Tibial nerve (tissue), 4 donors: ENCODE measurements at regions not wholly inside any gene's neighbourhood (a gene's known extent, or its start where the extent isn't known, plus 50 kb on each side); places are given as distances from the start of the nearest gene placed in this dataset.

Experiments used
- DNase-seq, 2 donors: peaks; one replicate each; pipeline ENCODE4 v3.0.0-alpha.2; 2019; ENCODE audit warnings: low spot score in 2 of 2
- H3K27ac ChIP-seq, 4 donors: fragments of 200-600 bp; sonication (generic) in 3 of 4; one replicate each; pipeline ENCODE4 v1.5.1; 2017 to 2019; ENCODE audit warnings: mild to moderate bottlenecking in 1 of 4
- H3K27me3 ChIP-seq, 2 donors: fragments of 200-600 bp; sonication (generic) in 1 of 2; one replicate each; pipeline versions ENCODE4 v1.5.1 to v1.6.0; 2017 to 2019
- H3K36me3 ChIP-seq, 3 donors: fragments of 200-600 bp; sonication (generic); one replicate each; pipeline ENCODE4 v1.5.1; 2018 to 2019
- H3K4me1 ChIP-seq, 4 donors: fragments of 200-600 bp; sonication (generic) in 3 of 4; one replicate each; pipeline ENCODE4 v1.5.1; 2017 to 2019
- H3K4me3 ChIP-seq, 4 donors: fragments of 200-600 bp; sonication (generic) in 3 of 4; one replicate each; pipeline ENCODE4 v1.5.1; 2017 to 2019; ENCODE audit warnings: mild to moderate bottlenecking in 1 of 4, moderate library complexity in 1 of 4
- H3K9me3 ChIP-seq, 4 donors: fragments of 200-600 bp; sonication (generic) in 3 of 4; one replicate each; pipeline ENCODE4 v1.5.1; 2017 to 2019
- EP300 ChIP-seq, 2 donors: sonication (generic); formaldehyde crosslinking; IDR thresholded peaks; one replicate each; pipeline ENCODE4 v1.6.1; 2017; ENCODE audit warnings: antibody characterized with exemption in 2 of 2, mild to moderate bottlenecking in 1 of 2
- POLR2A ChIP-seq, 2 donors: fragments of 450-650 bp; IDR thresholded peaks; one replicate each; pipeline ENCODE4 v1.6.1; 2017; ENCODE audit warnings: antibody characterized with exemption in 2 of 2, mild to moderate bottlenecking in 2 of 2, moderate library complexity in 2 of 2
- WGBS, 2 donors: methylation state at CpG; one replicate each; pipeline ENCODE4 v1.1.5; 2018; 5-methylcytosine and 5-hydroxymethylcytosine counted together
- TF ChIP-seq, protein P1 (sequence below), 5 experiments: fragments of 200-600 bp in 3 of 5; fragments of 450-650 bp in 2 of 5; sonication (generic) in 3 of 5; IDR thresholded peaks; one replicate each; pipeline ENCODE4 v1.5.1; 2016 to 2019; ENCODE audit warnings: antibody characterized with exemption in 5 of 5, mild to moderate bottlenecking in 3 of 5, moderate library complexity in 2 of 5

DNA sequence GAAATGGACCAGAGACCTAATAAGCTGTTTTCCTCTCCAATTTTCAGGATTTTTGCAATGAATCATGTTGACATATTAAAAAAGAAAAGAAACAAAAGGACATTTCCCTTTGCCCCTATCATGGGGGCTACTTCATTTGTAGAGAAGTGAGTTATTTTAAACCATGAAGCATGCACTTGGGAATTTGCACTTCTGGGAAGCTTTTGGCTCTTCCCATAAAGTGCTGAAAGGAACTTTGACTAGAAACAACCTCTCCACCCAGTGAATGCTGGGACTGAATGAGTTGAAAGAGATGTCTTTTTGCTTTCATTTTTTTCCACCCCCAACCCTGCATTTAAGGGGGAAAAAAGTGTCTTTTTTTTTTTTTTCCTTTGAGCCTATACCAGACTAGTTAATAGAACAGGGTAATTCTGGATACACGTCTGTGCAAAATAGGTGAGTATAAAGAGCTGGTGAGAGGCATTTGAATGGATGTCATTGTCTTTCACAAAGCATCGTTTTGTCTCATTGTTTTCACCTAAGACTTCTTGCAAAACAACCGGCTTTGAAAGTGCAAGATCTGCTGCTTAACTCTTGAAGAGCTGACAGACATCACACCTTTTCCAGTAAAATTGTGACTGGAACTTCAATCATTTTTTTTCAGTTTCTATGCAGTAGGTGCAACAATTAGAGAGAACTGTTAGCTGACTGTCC lies 138.7 kb upstream of the BACH2 start:
- TF ChIP-seq, protein P1, sequence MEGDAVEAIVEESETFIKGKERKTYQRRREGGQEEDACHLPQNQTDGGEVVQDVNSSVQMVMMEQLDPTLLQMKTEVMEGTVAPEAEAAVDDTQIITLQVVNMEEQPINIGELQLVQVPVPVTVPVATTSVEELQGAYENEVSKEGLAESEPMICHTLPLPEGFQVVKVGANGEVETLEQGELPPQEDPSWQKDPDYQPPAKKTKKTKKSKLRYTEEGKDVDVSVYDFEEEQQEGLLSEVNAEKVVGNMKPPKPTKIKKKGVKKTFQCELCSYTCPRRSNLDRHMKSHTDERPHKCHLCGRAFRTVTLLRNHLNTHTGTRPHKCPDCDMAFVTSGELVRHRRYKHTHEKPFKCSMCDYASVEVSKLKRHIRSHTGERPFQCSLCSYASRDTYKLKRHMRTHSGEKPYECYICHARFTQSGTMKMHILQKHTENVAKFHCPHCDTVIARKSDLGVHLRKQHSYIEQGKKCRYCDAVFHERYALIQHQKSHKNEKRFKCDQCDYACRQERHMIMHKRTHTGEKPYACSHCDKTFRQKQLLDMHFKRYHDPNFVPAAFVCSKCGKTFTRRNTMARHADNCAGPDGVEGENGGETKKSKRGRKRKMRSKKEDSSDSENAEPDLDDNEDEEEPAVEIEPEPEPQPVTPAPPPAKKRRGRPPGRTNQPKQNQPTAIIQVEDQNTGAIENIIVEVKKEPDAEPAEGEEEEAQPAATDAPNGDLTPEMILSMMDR (IDR thresholded peaks at IDR 0.05): no peak
- no peak overlapping the region for H3K4me3 ChIP-seq
- whole genome bisulfite sequencing, 2 donors: 25 to 31% methylated on average over 3 of the region's 3 CpGs
- peaks cover 0 to 15% (median under 1%) of the 10 kb centered on the region in 4 donors for H3K9me3 ChIP-seq
- DNase-seq: no peak
- no peak overlapping the region for H3K27ac ChIP-seq
- H3K36me3 ChIP-seq: no peaks in the 10 kb centered on the region
- H3K27me3 ChIP-seq: no peaks in the 10 kb centered on the region
- no peaks in the 10 kb centered on the region for H3K4me1 ChIP-seq

DNA sequence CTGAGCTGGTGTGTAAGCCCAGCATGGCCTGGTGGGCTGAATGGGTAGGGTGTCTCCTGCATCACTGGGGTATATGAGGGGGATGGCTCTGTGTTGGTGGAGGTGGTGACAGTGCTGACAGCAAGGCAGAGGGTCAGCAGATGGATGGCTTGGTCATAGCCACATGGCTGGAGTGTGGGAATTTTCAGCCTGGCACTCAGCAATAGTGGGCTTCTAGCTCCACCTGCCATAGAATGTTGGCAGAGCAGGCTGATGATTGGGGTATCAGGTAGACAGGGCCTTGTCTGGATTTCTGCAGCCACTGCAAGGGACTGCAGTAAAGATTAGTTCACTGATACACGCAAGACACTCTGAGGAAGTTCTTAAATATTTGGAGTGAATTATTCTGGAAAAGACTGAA lies 137.5 kb upstream of the BACH2 start:
- Histone ChIP-seq H3K4me3 (no peak overlapping the region), H3K27ac (no peak overlapping the region), H3K36me3 (no peaks in the 10 kb centered on the region), H3K27me3 (no peaks in the 10 kb centered on the region), H3K9me3 (peaks cover 0 to 27% (median 5%) of the 10 kb centered on the region in 4 donors), H3K4me1 (no peaks in the 10 kb centered on the region)
- 95 to 100% methylated on average over 1 of the region's 1 CpG for WGBS, 2 donors
- DNase-seq: no peak
- TF ChIP-seq POLR2A (IDR thresholded peaks at IDR 0.05): no peak
- TF ChIP-seq, protein P1 (IDR thresholded peaks at IDR 0.05): no peak
- TF ChIP-seq EP300 (IDR thresholded peaks at IDR 0.05): no peak

DNA sequence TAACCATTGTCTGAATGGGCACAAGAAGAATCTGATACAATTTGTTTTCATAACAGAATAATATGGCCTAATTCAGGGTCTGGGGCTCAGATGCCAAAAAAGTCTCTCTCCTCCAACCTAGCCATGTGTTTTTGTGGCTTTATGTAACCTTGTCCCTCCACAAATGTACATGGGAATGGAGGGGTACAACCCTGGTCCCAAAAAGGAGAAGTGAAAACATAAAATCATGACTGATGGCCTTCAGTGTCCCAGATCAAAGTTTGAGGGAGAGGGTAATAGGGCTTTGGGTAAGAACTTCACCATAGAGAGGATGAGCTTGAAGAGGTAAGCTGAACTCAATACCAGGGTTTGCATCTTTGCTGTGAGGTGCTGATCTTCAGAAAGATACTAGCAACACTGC lies 136.3 kb upstream of the BACH2 start:
- no peak for TF ChIP-seq POLR2A (IDR thresholded peaks at IDR 0.05)
- TF ChIP-seq EP300 (IDR thresholded peaks at IDR 0.05): no peak
- TF ChIP-seq, protein P1 (IDR thresholded peaks at IDR 0.05): no peak
- no peaks in the 10 kb centered on the region for H3K36me3 ChIP-seq
- H3K9me3 ChIP-seq: peaks cover 0 to 37% (median 7%) of the 10 kb centered on the region in 4 donors
- no peak for DNase-seq
- H3K4me3 ChIP-seq: no peak overlapping the region
- H3K4me1 ChIP-seq: no peaks in the 10 kb centered on the region
- no peak overlapping the region for H3K27ac ChIP-seq
- H3K27me3 ChIP-seq: no peaks in the 10 kb centered on the region

DNA sequence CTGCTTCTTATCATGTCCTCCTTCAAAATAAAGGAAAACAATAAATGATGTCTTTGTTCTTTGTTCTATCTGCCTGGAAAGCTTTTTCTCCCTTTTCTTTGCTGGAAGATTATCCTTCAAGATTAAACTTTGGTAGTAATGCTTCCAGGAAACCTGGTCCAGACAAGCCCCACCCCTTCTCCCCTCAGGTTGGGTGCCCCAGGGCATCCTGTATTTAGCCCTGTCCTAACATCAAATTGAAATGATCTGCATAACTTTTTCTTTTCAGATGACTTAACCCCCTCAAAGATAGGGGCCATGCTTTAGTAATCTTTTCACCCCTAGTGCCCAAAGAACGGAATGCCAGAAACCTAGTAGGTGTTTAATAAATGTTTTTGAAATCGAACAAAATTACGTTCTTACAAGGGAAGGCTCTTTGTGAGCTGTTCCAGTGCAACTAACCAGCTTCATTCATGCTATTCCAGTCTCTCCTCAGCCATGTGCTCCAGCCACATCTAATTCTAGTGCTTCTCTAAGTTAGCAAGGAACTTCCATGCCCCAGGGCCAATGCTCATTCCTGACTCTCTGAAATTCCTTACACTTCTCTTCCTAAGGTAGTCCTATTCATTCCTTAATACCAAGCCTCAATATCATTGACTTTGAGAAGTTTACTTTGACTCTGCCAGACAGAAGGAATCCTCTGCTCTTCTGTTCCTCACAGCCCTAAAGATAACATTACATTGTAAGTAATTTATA lies 135.6 kb upstream of the BACH2 start:
- Histone ChIP-seq H3K27ac (no peak overlapping the region), H3K9me3 (peaks cover 0 to 39% (median 7%) of the 10 kb centered on the region in 4 donors), H3K27me3 (no peaks in the 10 kb centered on the region), H3K4me1 (no peaks in the 10 kb centered on the region), H3K4me3 (no peak overlapping the region), H3K36me3 (no peaks in the 10 kb centered on the region)
- 74 to 77% methylated on average over 3 of the region's 3 CpGs for WGBS, 2 donors
- TF ChIP-seq EP300 (IDR thresholded peaks at IDR 0.05): no peak
- TF ChIP-seq, protein P1 (IDR thresholded peaks at IDR 0.05): no peak
- no peak for TF ChIP-seq POLR2A (IDR thresholded peaks at IDR 0.05)
- no peak for DNase-seq

DNA sequence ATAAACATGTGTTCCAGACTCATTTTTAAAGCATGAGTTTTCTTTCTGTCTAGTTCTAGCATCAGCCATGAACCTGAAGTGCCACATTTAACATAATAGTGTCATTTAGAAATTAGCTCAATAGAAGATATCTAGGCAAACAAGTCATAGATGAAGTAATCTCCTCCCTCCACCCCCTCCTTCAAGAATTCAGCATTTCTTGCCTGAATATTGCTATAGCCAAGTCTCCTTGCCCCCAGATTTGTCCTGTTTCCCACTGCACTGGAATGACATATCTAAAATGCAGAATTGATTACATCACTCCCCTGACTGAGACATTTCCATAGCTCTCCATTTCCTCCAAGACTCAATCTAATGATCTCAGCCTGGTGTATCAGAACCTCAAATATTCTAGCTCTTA lies 134.9 kb upstream of the BACH2 start:
- Histone ChIP-seq H3K9me3 (peaks cover 0 to 39% (median 7%) of the 10 kb centered on the region in 4 donors), H3K36me3 (no peaks in the 10 kb centered on the region), H3K4me1 (no peaks in the 10 kb centered on the region), H3K27me3 (no peaks in the 10 kb centered on the region), H3K27ac (no peak overlapping the region), H3K4me3 (no peak overlapping the region)
- no peak for DNase-seq
- no peak for TF ChIP-seq EP300 (IDR thresholded peaks at IDR 0.05)
- no peak for TF ChIP-seq POLR2A (IDR thresholded peaks at IDR 0.05)
- TF ChIP-seq, protein P1 (IDR thresholded peaks at IDR 0.05): no peak
